A673 (cell line): ENCODE measurements at regions not wholly inside any gene's neighbourhood (a gene's known extent, or its start where the extent isn't known, plus 50 kb on each side); places are given as distances from the start of the nearest gene placed in this dataset.

Experiments used
- CTCF ChIP-seq: fragments of 300-800, 200-600 bp; sonication (generic); conservative IDR thresholded peaks from 2 replicates; pipeline ENCODE4 v1.5.1; 2017; ENCODE audit warnings: low read depth, mild to moderate bottlenecking, antibody characterized with exemption, low read length, moderate library complexity, mixed read lengths
- EZH2 ChIP-seq: fragments of 200-600 bp; sonication (generic); IDR thresholded peaks from 2 replicates; pipeline ENCODE4 v1.6.1; 2017; ENCODE audit warnings: borderline replicate concordance, low read depth, mild to moderate bottlenecking, mixed read lengths, antibody characterized with exemption, low read length; ENCODE audit not compliant: poor library complexity, severe bottlenecking

GRCh38 chr20:11217326-11218172 lies 543.8 kb upstream of the JAG1 start:
- TF ChIP-seq CTCF (no peak), EZH2 (no peak)
